ENCODE measurements at regions not wholly inside any gene's neighbourhood (a gene's known extent, or its start where the extent isn't known, plus 50 kb on each side); places are given as distances from the start of the nearest gene placed in this dataset.
A peak's percentile ranks its signal among the peaks of the same experiment; 100 is the strongest.

DNA sequence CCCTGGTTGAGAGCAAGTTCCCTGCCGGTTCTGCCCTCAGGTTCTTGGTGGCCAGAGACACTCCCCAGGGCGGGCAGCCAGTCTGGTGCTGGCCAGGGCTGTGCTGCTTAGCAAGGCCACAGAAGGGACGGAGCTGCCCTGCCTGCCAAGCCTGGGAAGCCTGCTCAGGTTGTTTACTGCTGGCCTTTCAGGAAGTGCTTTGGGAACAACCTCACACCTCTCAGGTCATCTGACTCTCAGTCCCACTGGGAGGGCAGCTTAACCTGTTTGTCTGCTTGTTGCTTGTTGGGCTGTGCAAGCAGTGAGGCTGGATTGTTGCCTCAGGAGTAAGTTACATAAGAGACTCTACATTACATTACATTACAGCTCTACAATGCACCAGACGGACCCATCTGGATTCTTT, 75.8 kb upstream of the AFDN start (continued):
- TF ChIP-seq SKI (IDR thresholded peaks at IDR 0.05; ENCODE audit: partially characterized antibody): peak; percentile 14
- TF ChIP-seq RXRA (CRISPR knock-in tag; IDR thresholded peaks at IDR 0.05): peak; percentile 41; the same call in 1 of the 2 replicates
- peak; percentile 32; the same call in 1 of the 2 replicates for TF ChIP-seq ZNF292 (CRISPR knock-in tag; IDR thresholded peaks at IDR 0.05; ENCODE audit: borderline replicate concordance, low read depth)
- no peak for TF ChIP-seq KDM6A (CRISPR knock-in tag; IDR thresholded peaks at IDR 0.05; ENCODE audit: low read depth)
- TF ChIP-seq JUND (CRISPR knock-in tag; IDR thresholded peaks at IDR 0.05): no peak
- no peak for TF ChIP-seq CBFB (CRISPR knock-in tag; IDR thresholded peaks at IDR 0.05)
- TF ChIP-seq ZZZ3 (CRISPR knock-in tag; IDR thresholded peaks at IDR 0.05; ENCODE audit: borderline replicate concordance): no peak
- TF ChIP-seq ZNF232 (CRISPR knock-in tag; IDR thresholded peaks at IDR 0.05; ENCODE audit: borderline replicate concordance): peak; percentile 48; the same call in 1 of the 2 replicates
- TF ChIP-seq MED8 (CRISPR knock-in tag; IDR thresholded peaks at IDR 0.05; ENCODE audit: insufficient replicate concordance): no peak
- peak; percentile 80 for TF ChIP-seq ELF1 (CRISPR knock-in tag; IDR thresholded peaks at IDR 0.05)
- TF ChIP-seq, protein P1, sequence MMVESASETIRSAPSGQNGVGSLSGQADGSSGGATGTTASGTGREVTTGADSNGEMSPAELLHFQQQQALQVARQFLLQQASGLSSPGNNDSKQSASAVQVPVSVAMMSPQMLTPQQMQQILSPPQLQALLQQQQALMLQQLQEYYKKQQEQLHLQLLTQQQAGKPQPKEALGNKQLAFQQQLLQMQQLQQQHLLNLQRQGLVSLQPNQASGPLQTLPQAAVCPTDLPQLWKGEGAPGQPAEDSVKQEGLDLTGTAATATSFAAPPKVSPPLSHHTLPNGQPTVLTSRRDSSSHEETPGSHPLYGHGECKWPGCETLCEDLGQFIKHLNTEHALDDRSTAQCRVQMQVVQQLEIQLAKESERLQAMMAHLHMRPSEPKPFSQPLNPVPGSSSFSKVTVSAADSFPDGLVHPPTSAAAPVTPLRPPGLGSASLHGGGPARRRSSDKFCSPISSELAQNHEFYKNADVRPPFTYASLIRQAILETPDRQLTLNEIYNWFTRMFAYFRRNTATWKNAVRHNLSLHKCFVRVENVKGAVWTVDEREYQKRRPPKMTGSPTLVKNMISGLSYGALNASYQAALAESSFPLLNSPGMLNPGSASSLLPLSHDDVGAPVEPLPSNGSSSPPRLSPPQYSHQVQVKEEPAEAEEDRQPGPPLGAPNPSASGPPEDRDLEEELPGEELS (CRISPR knock-in tag; IDR thresholded peaks at IDR 0.05): peak; percentile 83
- TF ChIP-seq ZNF446 (CRISPR knock-in tag; IDR thresholded peaks at IDR 0.05): no peak
- no peak for TF ChIP-seq ZSCAN25 (CRISPR knock-in tag; IDR thresholded peaks at IDR 0.05)
- no peak for TF ChIP-seq U2AF1 (optimal IDR thresholded peaks at IDR 0.05; ENCODE audit: low read depth, low read length)
- TF ChIP-seq AKAP8 (CRISPR knock-in tag; IDR thresholded peaks at IDR 0.05): no peak
- TF ChIP-seq CEBPG (CRISPR knock-in tag; IDR thresholded peaks at IDR 0.05): peak; percentile 67
- TF ChIP-seq, protein P2, sequence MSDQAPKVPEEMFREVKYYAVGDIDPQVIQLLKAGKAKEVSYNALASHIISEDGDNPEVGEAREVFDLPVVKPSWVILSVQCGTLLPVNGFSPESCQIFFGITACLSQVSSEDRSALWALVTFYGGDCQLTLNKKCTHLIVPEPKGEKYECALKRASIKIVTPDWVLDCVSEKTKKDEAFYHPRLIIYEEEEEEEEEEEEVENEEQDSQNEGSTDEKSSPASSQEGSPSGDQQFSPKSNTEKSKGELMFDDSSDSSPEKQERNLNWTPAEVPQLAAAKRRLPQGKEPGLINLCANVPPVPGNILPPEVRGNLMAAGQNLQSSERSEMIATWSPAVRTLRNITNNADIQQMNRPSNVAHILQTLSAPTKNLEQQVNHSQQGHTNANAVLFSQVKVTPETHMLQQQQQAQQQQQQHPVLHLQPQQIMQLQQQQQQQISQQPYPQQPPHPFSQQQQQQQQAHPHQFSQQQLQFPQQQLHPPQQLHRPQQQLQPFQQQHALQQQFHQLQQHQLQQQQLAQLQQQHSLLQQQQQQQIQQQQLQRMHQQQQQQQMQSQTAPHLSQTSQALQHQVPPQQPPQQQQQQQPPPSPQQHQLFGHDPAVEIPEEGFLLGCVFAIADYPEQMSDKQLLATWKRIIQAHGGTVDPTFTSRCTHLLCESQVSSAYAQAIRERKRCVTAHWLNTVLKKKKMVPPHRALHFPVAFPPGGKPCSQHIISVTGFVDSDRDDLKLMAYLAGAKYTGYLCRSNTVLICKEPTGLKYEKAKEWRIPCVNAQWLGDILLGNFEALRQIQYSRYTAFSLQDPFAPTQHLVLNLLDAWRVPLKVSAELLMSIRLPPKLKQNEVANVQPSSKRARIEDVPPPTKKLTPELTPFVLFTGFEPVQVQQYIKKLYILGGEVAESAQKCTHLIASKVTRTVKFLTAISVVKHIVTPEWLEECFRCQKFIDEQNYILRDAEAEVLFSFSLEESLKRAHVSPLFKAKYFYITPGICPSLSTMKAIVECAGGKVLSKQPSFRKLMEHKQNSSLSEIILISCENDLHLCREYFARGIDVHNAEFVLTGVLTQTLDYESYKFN (CRISPR knock-in tag; conservative IDR thresholded peaks at IDR 0.05): 0 out of 2 replicates have a peak, but pooled peaks have one; percentile 13
- TF ChIP-seq NR3C1 (CRISPR knock-in tag; IDR thresholded peaks at IDR 0.05): no peak
- TF ChIP-seq KLF15 (CRISPR knock-in tag; IDR thresholded peaks at IDR 0.05; ENCODE audit: borderline replicate concordance): no peak
- no peak for TF ChIP-seq ISX (CRISPR knock-in tag; conservative IDR thresholded peaks at IDR 0.05)
- TF ChIP-seq MTA3 (CRISPR knock-in tag; IDR thresholded peaks at IDR 0.05): no peak
- TF ChIP-seq XRCC5 (optimal IDR thresholded peaks at IDR 0.05; ENCODE audit: low read length): no peak
- TF ChIP-seq, protein P3, sequence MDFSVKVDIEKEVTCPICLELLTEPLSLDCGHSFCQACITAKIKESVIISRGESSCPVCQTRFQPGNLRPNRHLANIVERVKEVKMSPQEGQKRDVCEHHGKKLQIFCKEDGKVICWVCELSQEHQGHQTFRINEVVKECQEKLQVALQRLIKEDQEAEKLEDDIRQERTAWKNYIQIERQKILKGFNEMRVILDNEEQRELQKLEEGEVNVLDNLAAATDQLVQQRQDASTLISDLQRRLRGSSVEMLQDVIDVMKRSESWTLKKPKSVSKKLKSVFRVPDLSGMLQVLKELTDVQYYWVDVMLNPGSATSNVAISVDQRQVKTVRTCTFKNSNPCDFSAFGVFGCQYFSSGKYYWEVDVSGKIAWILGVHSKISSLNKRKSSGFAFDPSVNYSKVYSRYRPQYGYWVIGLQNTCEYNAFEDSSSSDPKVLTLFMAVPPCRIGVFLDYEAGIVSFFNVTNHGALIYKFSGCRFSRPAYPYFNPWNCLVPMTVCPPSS (IDR thresholded peaks at IDR 0.05): no peak
- TF ChIP-seq NR2F2 (IDR thresholded peaks at IDR 0.05; ENCODE audit: borderline replicate concordance, low read depth): no peak
- TF ChIP-seq TSC22D2 (CRISPR knock-in tag; IDR thresholded peaks at IDR 0.05; ENCODE audit: borderline replicate concordance): no peak
- TF ChIP-seq, protein P4, sequence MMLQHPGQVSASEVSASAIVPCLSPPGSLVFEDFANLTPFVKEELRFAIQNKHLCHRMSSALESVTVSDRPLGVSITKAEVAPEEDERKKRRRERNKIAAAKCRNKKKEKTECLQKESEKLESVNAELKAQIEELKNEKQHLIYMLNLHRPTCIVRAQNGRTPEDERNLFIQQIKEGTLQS (CRISPR knock-in tag; IDR thresholded peaks at IDR 0.05): no peak
- no peak for TF ChIP-seq HMG20B (CRISPR knock-in tag; conservative IDR thresholded peaks at IDR 0.05)
- 0 out of 2 replicates have a peak, but pooled peaks have one; percentile 7 for TF ChIP-seq SMC3 (IDR thresholded peaks at IDR 0.05; ENCODE audit: low read length)
